Keratinocyte (primary cell): ENCODE measurements at regions not wholly inside any gene's neighbourhood (a gene's known extent, or its start where the extent isn't known, plus 50 kb on each side); places are given as distances from the start of the nearest gene placed in this dataset.

Experiments
- DNase-seq: peaks from one replicate; pipeline ENCODE4 v3.0.0-alpha.2; 2011; ENCODE audit warnings: low read depth, missing footprints, low spot score
- FAIRE-seq: peaks from 2 replicates; lab custom pipeline; 2011; peaks lifted over from hg19 to GRCh38; lab: Jason Lieb, UNC
- H2AFZ ChIP-seq: 2 replicates; pipeline ENCODE4 v1.6.0; 2012; ENCODE audit warnings: low read length, control low read depth, inconsistent platforms; ENCODE audit not compliant: control insufficient read depth
- H3K27ac ChIP-seq: 2 replicates; pipeline ENCODE4 v1.5.1; 2011; ENCODE audit warnings: low read length; ENCODE audit not compliant: control insufficient read depth, insufficient read depth
- H3K27me3 ChIP-seq: 3 replicates; pipeline ENCODE4 v1.6.0; 2011; ENCODE audit warnings: low read length; ENCODE audit not compliant: control insufficient read depth, insufficient read depth; ENCODE audit errors: extremely low read depth
- H3K36me3 ChIP-seq, 2 experiments: 2 replicates in 1 of 2; 3 replicates in 1 of 2; pipeline ENCODE4 v1.5.1; 2011; ENCODE audit warnings: low read length in 2 of 2, mild to moderate bottlenecking in 1 of 2; ENCODE audit not compliant: control insufficient read depth in 2 of 2, insufficient read depth in 2 of 2; ENCODE audit errors: extremely low read depth in 1 of 2
- H3K4me1 ChIP-seq: 3 replicates; pipeline ENCODE4 v1.5.1; 2011; ENCODE audit warnings: low read length; ENCODE audit not compliant: control insufficient read depth, insufficient read depth; ENCODE audit errors: extremely low read depth
- H3K4me2 ChIP-seq: 3 replicates; pipeline ENCODE4 v1.6.0; 2011; ENCODE audit warnings: low read depth, low read length; ENCODE audit not compliant: control insufficient read depth, insufficient read depth; ENCODE audit errors: extremely low read depth
- H3K4me3 ChIP-seq, 3 experiments: fragments of 200-600 bp in 1 of 3; sonication (generic) in 1 of 3; 2 replicates in 2 of 3; 3 replicates in 1 of 3; pipeline ENCODE4 v1.5.1; 2011 to 2016; ENCODE audit warnings: low read length in 3 of 3, mild to moderate bottlenecking in 3 of 3, control low read depth in 2 of 3, inconsistent platforms in 1 of 3, low read depth in 1 of 3, mixed read lengths in 1 of 3, mixed run types in 1 of 3, moderate library complexity in 1 of 3; ENCODE audit not compliant: control insufficient read depth in 2 of 3, insufficient read depth in 2 of 3; ENCODE audit errors: extremely low read depth in 1 of 3
- H3K79me2 ChIP-seq: 2 replicates; pipeline ENCODE4 v1.6.0; 2012; ENCODE audit warnings: low read length; ENCODE audit not compliant: control insufficient read depth, insufficient read depth
- H3K9ac ChIP-seq: 3 replicates; pipeline ENCODE4 v1.6.0; 2011; ENCODE audit warnings: low read length; ENCODE audit not compliant: control insufficient read depth, insufficient read depth; ENCODE audit errors: extremely low read depth
- H3K9me1 ChIP-seq: 3 replicates; pipeline ENCODE4 v1.6.0; 2011; ENCODE audit warnings: low read length; ENCODE audit not compliant: control insufficient read depth, insufficient read depth; ENCODE audit errors: extremely low read depth
- H3K9me3 ChIP-seq: 2 replicates; pipeline ENCODE4 v1.5.1; 2012; ENCODE audit warnings: low read depth, low read length; ENCODE audit not compliant: control insufficient read depth
- H4K20me1 ChIP-seq: 3 replicates; pipeline ENCODE4 v1.6.0; 2011; ENCODE audit warnings: low read length; ENCODE audit not compliant: control insufficient read depth, insufficient read depth; ENCODE audit errors: extremely low read depth
- CTCF ChIP-seq, 3 experiments: IDR thresholded peaks in 1 of 3; conservative IDR thresholded peaks in 1 of 3; optimal IDR thresholded peaks in 1 of 3; 2 replicates in 2 of 3; 3 replicates in 1 of 3; pipeline versions ENCODE3 to v1.5.1; 2011; ENCODE audit warnings: low read length in 3 of 3, mild to moderate bottlenecking in 3 of 3, moderate library complexity in 2 of 3, control low read depth in 1 of 3, inconsistent platforms in 1 of 3; ENCODE audit not compliant: insufficient read depth in 2 of 3; ENCODE audit errors: extremely low read depth in 1 of 3
- EZH2 ChIP-seq: IDR thresholded peaks from one replicate; pipeline ENCODE4 v1.6.1; 2012; ENCODE audit warnings: inconsistent platforms, mild to moderate bottlenecking, low read length, moderate library complexity
- dilution Hi-C: fragments of 300-500 bp; cut with MboI; formaldehyde crosslinking; loops from one replicate; pipeline ENCODE4 v1.7.0; 2020; ENCODE audit warnings: low sequenced_read_pairs; ENCODE audit not compliant: extremely low pct_ligation_motif_present

- Histone ChIP-seq H3K27ac (no peak overlapping the region), H3K4me3 (no peak overlapping the region), H3K79me2 (no peaks in the 10 kb centered on the region), H3K4me1 (peaks cover 12% of the 10 kb centered on the region), H3K4me2 (no peak overlapping the region), H3K27me3 (no peaks in the 10 kb centered on the region), H3K9me3 (no peaks in the 10 kb centered on the region), H4K20me1 (no peaks in the 10 kb centered on the region), H3K36me3 (no peaks in the 10 kb centered on the region), H3K9me1 (no peaks in the 10 kb centered on the region), H2AFZ (no peak overlapping the region), H3K9ac (no peak overlapping the region)
- TF ChIP-seq CTCF (optimal IDR thresholded peaks at IDR 0.05 in 1 of 3, IDR thresholded peaks at IDR 0.05 in 1 of 3, conservative IDR thresholded peaks at IDR 0.05 in 1 of 3; ENCODE audit: extremely low read depth in 1 of 3, insufficient read depth in 2 of 3, low read length in 3 of 3): no peak
- TF ChIP-seq EZH2: no peak
- dilution Hi-C loops: no loop called here
- FAIRE-seq (no peak), DNase-seq (no peak)
Measured at GRCh38 chr16:65889533-65889966, 476.9 kb upstream of the CDH5 start.

GRCh38 chr16:65888201-65888600, 478.3 kb upstream of the CDH5 start:
- dilution Hi-C loops: no loop called here
- H2AFZ ChIP-seq: no peak overlapping the region
- no peak overlapping the region for H3K27ac ChIP-seq
- no peaks in the 10 kb centered on the region for H3K79me2 ChIP-seq
- H3K27me3 ChIP-seq: no peaks in the 10 kb centered on the region
- H3K9ac ChIP-seq: no peak overlapping the region
- no peak overlapping the region for H3K4me3 ChIP-seq
- DNase-seq (no peak), FAIRE-seq (peak; percentile 13)
- H3K4me1 ChIP-seq: peaks cover 26% of the 10 kb centered on the region
- no peaks in the 10 kb centered on the region for H3K9me3 ChIP-seq
- TF ChIP-seq CTCF (optimal IDR thresholded peaks at IDR 0.05 in 1 of 3, IDR thresholded peaks at IDR 0.05 in 1 of 3, conservative IDR thresholded peaks at IDR 0.05 in 1 of 3; ENCODE audit: extremely low read depth in 1 of 3, insufficient read depth in 2 of 3, low read length in 3 of 3): no peak
- no peak for TF ChIP-seq EZH2
- H4K20me1 ChIP-seq: no peaks in the 10 kb centered on the region
- H3K4me2 ChIP-seq: no peak overlapping the region
- no peaks in the 10 kb centered on the region for H3K9me1 ChIP-seq
- no peaks in the 10 kb centered on the region for H3K36me3 ChIP-seq
